Loucy (cell line): ENCODE measurements at regions not wholly inside any gene's neighbourhood (a gene's known extent, or its start where the extent isn't known, plus 50 kb on each side); places are given as distances from the start of the nearest gene placed in this dataset.

Experiments
- EZH2phosphoT487 ChIP-seq: fragments of 200-600 bp; IDR thresholded peaks from 2 replicates; pipeline ENCODE4 v1.6.1; 2018; ENCODE audit warnings: antibody characterized with exemption, mild to moderate bottlenecking, moderate library complexity, borderline replicate concordance
- TF ChIP-seq, protein P1 (sequence below): fragments of 200-600 bp; sonication (generic); conservative IDR thresholded peaks from 2 replicates; pipeline ENCODE4 v1.5.1; 2014; ENCODE audit warnings: mild to moderate bottlenecking, antibody characterized with exemption, low read length

DNA sequence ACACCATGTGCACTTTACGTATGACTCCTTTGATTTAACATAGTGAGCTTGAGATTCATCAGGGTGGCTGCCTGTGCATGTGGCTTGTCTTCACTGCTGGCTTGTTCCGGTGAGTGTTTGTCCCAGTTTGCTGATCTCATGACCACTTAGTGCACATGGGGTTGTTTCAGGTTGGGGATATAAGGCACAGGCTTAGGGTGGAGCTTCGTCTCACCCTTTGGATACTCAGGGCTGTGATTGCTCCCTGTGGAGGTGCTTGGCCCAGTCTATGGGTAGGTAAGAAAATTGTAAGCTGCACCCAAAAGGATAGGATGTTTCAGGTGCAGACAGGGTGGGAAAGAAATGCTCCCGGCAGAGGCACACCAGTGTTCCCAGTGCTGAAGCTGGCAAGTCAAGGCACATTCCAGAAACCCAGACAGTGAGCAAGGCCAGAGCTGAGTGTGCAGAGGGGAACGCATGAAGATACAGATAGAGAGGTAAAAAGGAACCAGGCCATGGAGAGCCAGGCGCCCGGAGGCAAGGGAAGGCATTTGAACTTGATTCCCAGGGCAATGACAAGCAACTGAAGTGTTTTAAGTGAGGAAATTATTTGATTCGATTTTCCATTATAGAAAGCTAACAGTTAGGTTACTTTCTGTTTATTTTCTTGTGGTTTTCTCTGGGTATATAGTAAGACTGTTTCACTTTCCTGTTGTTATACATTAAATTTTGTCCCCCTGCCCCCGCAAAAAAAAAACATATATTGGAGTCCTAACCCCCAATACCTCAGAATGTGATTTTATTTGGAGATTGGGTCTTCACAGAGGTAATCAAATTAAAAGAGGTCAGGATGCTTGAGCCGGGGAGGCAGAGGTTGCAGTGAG is 289.8 kb upstream of the KLF6 start:
- TF ChIP-seq, protein P1, sequence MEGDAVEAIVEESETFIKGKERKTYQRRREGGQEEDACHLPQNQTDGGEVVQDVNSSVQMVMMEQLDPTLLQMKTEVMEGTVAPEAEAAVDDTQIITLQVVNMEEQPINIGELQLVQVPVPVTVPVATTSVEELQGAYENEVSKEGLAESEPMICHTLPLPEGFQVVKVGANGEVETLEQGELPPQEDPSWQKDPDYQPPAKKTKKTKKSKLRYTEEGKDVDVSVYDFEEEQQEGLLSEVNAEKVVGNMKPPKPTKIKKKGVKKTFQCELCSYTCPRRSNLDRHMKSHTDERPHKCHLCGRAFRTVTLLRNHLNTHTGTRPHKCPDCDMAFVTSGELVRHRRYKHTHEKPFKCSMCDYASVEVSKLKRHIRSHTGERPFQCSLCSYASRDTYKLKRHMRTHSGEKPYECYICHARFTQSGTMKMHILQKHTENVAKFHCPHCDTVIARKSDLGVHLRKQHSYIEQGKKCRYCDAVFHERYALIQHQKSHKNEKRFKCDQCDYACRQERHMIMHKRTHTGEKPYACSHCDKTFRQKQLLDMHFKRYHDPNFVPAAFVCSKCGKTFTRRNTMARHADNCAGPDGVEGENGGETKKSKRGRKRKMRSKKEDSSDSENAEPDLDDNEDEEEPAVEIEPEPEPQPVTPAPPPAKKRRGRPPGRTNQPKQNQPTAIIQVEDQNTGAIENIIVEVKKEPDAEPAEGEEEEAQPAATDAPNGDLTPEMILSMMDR = no peak
- TF ChIP-seq EZH2phosphoT487 = no peak
